ENCODE measurements at regions not wholly inside any gene's neighbourhood (a gene's known extent, or its start where the extent isn't known, plus 50 kb on each side); places are given as distances from the start of the nearest gene placed in this dataset.

- Histone ChIP-seq H4K20me1 (peaks cover 22% of the 10 kb centered on the region; the same call in 1 of the 2 replicates), H3K36me3 (no peaks in the 10 kb centered on the region), H3K27me3 (no peaks in the 10 kb centered on the region), H3K4me1 (peaks cover 46% of the 10 kb centered on the region), H3K27ac (peak overlapping the region; percentile 55; the same call in 1 of the 2 replicates), H3K4me3 (no peak overlapping the region), H3K9ac (no peak overlapping the region), H3K9me3 (peaks cover 12% of the 10 kb centered on the region), H3K4me2 (peak overlapping the region; percentile 89)
- no peak for TF ChIP-seq Cebpa-rat (IDR thresholded peaks at IDR 0.05)
Observed at GRCh38 chr12:107351713-107352112, 258.4 kb upstream of the CRY1 start.

GRCh38 chr12:107352347-107353081, 259.2 kb upstream of the CRY1 start:
- peaks cover 22% of the 10 kb centered on the region; the same call in 1 of the 2 replicates for H4K20me1 ChIP-seq
- peaks cover 8% of the 10 kb centered on the region; the same call in 1 of the 2 replicates for H3K9me3 ChIP-seq
- no peaks in the 10 kb centered on the region for H3K36me3 ChIP-seq
- H3K27ac ChIP-seq: peak overlapping the region; percentile 55; the same call in 1 of the 2 replicates
- peak overlapping the region; percentile 89 for H3K4me2 ChIP-seq
- peak; percentile 96 for TF ChIP-seq Cebpa-rat (IDR thresholded peaks at IDR 0.05)
- H3K4me3 ChIP-seq: no peak overlapping the region
- H3K27me3 ChIP-seq: no peaks in the 10 kb centered on the region
- H3K9ac ChIP-seq: no peak overlapping the region
- peaks cover 45% of the 10 kb centered on the region for H3K4me1 ChIP-seq

GRCh38 chr12:107353312-107353711, 260.0 kb upstream of the CRY1 start:
- H3K9ac ChIP-seq: no peak overlapping the region
- H3K27me3 ChIP-seq: no peaks in the 10 kb centered on the region
- no peak overlapping the region for H3K4me3 ChIP-seq
- 0 out of 2 replicates have a peak, but pooled peaks cover 7% of the 10 kb centered on the region for H3K9me3 ChIP-seq
- H4K20me1 ChIP-seq: peaks cover 22% of the 10 kb centered on the region; the same call in 1 of the 2 replicates
- no peak overlapping the region for H3K27ac ChIP-seq
- peaks cover 40% of the 10 kb centered on the region for H3K4me1 ChIP-seq
- peak overlapping the region; percentile 89 for H3K4me2 ChIP-seq
- no peak for TF ChIP-seq Cebpa-rat (IDR thresholded peaks at IDR 0.05)
- no peaks in the 10 kb centered on the region for H3K36me3 ChIP-seq

GRCh38 chr12:107355004-107355565, 261.7 kb upstream of the CRY1 start:
- H3K36me3 ChIP-seq: no peaks in the 10 kb centered on the region
- no peak overlapping the region for H3K4me3 ChIP-seq
- peak overlapping the region; percentile 44 for H3K4me2 ChIP-seq
- H4K20me1 ChIP-seq: peaks cover 22% of the 10 kb centered on the region; the same call in 1 of the 2 replicates
- TF ChIP-seq Cebpa-rat (IDR thresholded peaks at IDR 0.05): no peak
- H3K9me3 ChIP-seq: 0 out of 2 replicates have a peak, but pooled peaks cover 7% of the 10 kb centered on the region
- H3K27me3 ChIP-seq: no peaks in the 10 kb centered on the region
- H3K4me1 ChIP-seq: peaks cover 33% of the 10 kb centered on the region
- H3K27ac ChIP-seq: 0 out of 2 replicates have a peak overlapping the region, but pooled peaks have one; percentile 35
- H3K9ac ChIP-seq: no peak overlapping the region

DNA sequence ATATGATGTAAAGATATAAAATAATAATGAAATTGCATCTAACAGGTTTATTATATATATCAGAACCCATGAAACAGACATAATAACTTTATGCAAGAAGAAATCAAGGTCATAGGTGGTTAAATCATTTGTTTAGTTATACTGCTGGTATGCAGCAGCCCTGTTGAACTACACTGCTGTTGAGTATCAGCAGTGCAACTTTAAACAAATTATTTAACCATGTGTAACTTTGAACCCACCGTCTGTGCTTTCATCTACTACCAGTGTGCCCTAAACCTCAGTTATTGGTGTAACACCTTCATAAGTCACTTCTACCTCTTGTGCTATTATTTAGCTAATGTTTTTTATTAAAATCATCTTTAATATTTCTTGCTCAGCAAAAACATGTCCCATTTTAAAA, 262.3 kb upstream of the CRY1 start:
- Histone ChIP-seq H3K9me3 (0 out of 2 replicates have a peak, but pooled peaks cover 7% of the 10 kb centered on the region), H3K4me2 (no peak overlapping the region), H3K36me3 (no peaks in the 10 kb centered on the region), H3K27ac (no peak overlapping the region), H3K9ac (no peak overlapping the region), H3K4me3 (no peak overlapping the region), H3K27me3 (no peaks in the 10 kb centered on the region), H3K4me1 (peaks cover 33% of the 10 kb centered on the region), H4K20me1 (peaks cover 21% of the 10 kb centered on the region; the same call in 1 of the 2 replicates)
- TF ChIP-seq Cebpa-rat (IDR thresholded peaks at IDR 0.05): no peak

DNA sequence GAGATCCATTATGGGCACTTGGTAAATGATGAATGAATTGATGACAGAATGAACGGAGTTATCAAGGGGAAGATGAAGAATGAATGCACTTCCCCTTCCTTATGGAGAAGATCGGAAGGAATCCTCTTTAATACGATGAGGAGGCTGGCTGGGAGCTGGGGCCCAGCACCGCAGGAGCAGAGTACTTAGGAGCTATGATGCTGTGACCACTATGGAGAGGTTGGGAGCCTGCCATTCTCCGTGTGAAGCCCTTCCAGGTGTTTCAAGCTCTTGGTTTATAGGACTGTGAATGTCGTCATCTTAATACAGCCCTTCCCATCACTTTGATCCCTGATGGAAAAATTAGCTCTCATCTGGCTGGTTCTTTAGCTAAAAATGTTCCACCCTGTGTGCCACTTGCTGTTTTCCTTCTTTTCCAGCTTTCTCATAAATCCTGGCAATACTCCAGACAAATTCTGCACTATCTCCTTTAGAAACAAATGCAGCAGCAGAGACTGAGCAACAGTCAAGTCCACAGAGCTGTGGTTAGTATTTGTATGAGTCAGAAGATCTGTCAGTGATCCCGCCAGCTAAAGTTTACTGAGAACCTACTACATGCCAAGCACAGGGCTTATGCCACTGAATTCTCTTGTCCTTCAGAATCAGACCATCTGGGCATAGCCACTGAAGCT, 263.1 kb upstream of the CRY1 start:
- Histone ChIP-seq H3K9ac (no peak overlapping the region), H3K27me3 (no peaks in the 10 kb centered on the region), H4K20me1 (peaks cover 13% of the 10 kb centered on the region; the same call in 1 of the 2 replicates), H3K27ac (no peak overlapping the region), H3K4me3 (no peak overlapping the region), H3K4me1 (peaks cover 29% of the 10 kb centered on the region), H3K36me3 (no peaks in the 10 kb centered on the region), H3K9me3 (0 out of 2 replicates have a peak, but pooled peaks cover 7% of the 10 kb centered on the region), H3K4me2 (no peak overlapping the region)
- no peak for TF ChIP-seq Cebpa-rat (IDR thresholded peaks at IDR 0.05)

- 0 out of 2 replicates have a peak, but pooled peaks cover 11% of the 10 kb centered on the region for H4K20me1 ChIP-seq
- no peak overlapping the region for H3K9ac ChIP-seq
- no peak overlapping the region for H3K4me2 ChIP-seq
- H3K4me1 ChIP-seq: peaks cover 24% of the 10 kb centered on the region
- no peak for TF ChIP-seq Cebpa-rat (IDR thresholded peaks at IDR 0.05)
- H3K9me3 ChIP-seq: 0 out of 2 replicates have a peak, but pooled peaks cover 7% of the 10 kb centered on the region
- H3K4me3 ChIP-seq: no peak overlapping the region
- H3K27me3 ChIP-seq: no peaks in the 10 kb centered on the region
- H3K36me3 ChIP-seq: no peaks in the 10 kb centered on the region
- no peak overlapping the region for H3K27ac ChIP-seq
Observed at GRCh38 chr12:107356937-107357295, 263.6 kb upstream of the CRY1 start.

DNA sequence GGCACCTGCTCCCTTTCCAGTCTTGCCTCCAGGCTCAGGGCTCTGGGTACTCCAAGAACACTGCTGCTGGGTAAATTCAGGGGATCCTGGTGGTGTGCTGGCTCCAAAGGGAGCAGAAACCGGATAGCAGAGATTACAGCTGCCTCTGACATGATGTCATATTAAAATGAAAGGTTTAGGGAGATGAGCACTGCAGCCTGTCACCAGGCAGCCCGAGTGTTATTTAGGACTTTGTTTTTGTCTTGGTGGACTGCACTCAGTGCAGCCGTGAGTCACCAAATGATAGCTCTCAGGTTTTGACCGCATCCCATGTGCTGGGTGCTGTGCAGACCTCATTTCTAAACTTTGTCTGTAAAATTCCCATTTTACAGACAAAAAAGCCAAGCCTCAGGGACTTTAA, 266.0 kb upstream of the CRY1 start:
- H3K4me3 ChIP-seq: no peak overlapping the region
- no peak overlapping the region for H3K27ac ChIP-seq
- no peak overlapping the region for H3K4me2 ChIP-seq
- no peaks in the 10 kb centered on the region for H4K20me1 ChIP-seq
- H3K36me3 ChIP-seq: no peaks in the 10 kb centered on the region
- H3K9me3 ChIP-seq: no peaks in the 10 kb centered on the region
- TF ChIP-seq Cebpa-rat (IDR thresholded peaks at IDR 0.05): no peak
- H3K27me3 ChIP-seq: no peaks in the 10 kb centered on the region
- no peak overlapping the region for H3K9ac ChIP-seq
- H3K4me1 ChIP-seq: peaks cover 10% of the 10 kb centered on the region

- Histone ChIP-seq H3K9me3 (no peaks in the 10 kb centered on the region), H3K27me3 (no peaks in the 10 kb centered on the region), H3K9ac (no peak overlapping the region), H3K4me1 (peaks cover 13% of the 10 kb centered on the region), H3K4me2 (no peak overlapping the region), H3K4me3 (no peak overlapping the region), H3K36me3 (no peaks in the 10 kb centered on the region), H4K20me1 (no peaks in the 10 kb centered on the region), H3K27ac (no peak overlapping the region)
- no peak for TF ChIP-seq Cebpa-rat (IDR thresholded peaks at IDR 0.05)
Observed at GRCh38 chr12:107360033-107360432, 266.7 kb upstream of the CRY1 start.
